ENCODE measurements at regions not wholly inside any gene's neighbourhood (a gene's known extent, or its start where the extent isn't known, plus 50 kb on each side); places are given as distances from the start of the nearest gene placed in this dataset.

GRCh38 chr3:160112481-160112880 is 112.7 kb upstream of the C3orf80 start:
- no peak for TF ChIP-seq POLR2A (IDR thresholded peaks at IDR 0.05)
- TF ChIP-seq CTCF (IDR thresholded peaks at IDR 0.05), result no peak
